Kidney (tissue), 13 donors: ENCODE measurements at regions not wholly inside any gene's neighbourhood (a gene's known extent, or its start where the extent isn't known, plus 50 kb on each side); places are given as distances from the start of the nearest gene placed in this dataset.

ENCODE experiments used
- DNase-seq, 5 donors: peaks; one replicate each; pipeline ENCODE4 v3.0.0-alpha.2; 2013 to 2020
- FAIRE-seq: peaks from 2 replicates; lab custom pipeline; 2012; peaks lifted over from hg19 to GRCh38; lab: Jason Lieb, UNC
- H3K27ac ChIP-seq, 2 donors: one replicate each; pipeline ENCODE4 v1.7.0; 2013; ENCODE audit warnings: low read depth in 2 of 2, low read length in 2 of 2, inconsistent platforms in 1 of 2
- H3K27me3 ChIP-seq: one replicate; pipeline ENCODE4 v1.7.1; 2013; ENCODE audit warnings: low read length, inconsistent platforms; ENCODE audit not compliant: control insufficient read depth, insufficient read depth
- H3K36me3 ChIP-seq, 3 donors: one replicate each; pipeline versions ENCODE4 v1.7.0 to v1.7.1; 2013; ENCODE audit warnings: low read length in 3 of 3, control low read depth in 1 of 3, inconsistent platforms in 1 of 3; ENCODE audit not compliant: insufficient read depth in 3 of 3, control insufficient read depth in 2 of 3
- H3K4me1 ChIP-seq, 3 donors: one replicate each; pipeline versions ENCODE4 v1.7.0 to v1.7.1; 2013; ENCODE audit warnings: low read length in 3 of 3, inconsistent platforms in 1 of 3, low read depth in 1 of 3; ENCODE audit not compliant: control insufficient read depth in 2 of 3, insufficient read depth in 2 of 3
- H3K4me3 ChIP-seq, 3 donors: one replicate each; pipeline versions ENCODE4 v1.7.0 to v1.8.1; 2013; ENCODE audit warnings: low read length in 3 of 3, control low read depth in 1 of 3, inconsistent platforms in 1 of 3
- H3K9ac ChIP-seq, 3 donors: one replicate each; pipeline versions ENCODE4 v1.7.0 to v1.7.1; 2013; ENCODE audit warnings: low read length in 3 of 3, control low read depth in 1 of 3, inconsistent platforms in 1 of 3
- H3K9me3 ChIP-seq, 3 donors: one replicate each; pipeline versions ENCODE4 v1.7.0 to v1.7.1; 2013; ENCODE audit warnings: low read length in 3 of 3, control low read depth in 1 of 3, inconsistent platforms in 1 of 3; ENCODE audit not compliant: control insufficient read depth in 2 of 3, insufficient read depth in 1 of 3
- CTCF ChIP-seq: IDR thresholded peaks from 3 replicates; pipeline ENCODE4 v1.5.1; 2012; ENCODE audit warnings: mild to moderate bottlenecking, moderate library complexity, borderline replicate concordance; ENCODE audit not compliant: insufficient read depth; ENCODE audit errors: extremely low read depth
- intact Hi-C: fragments of 100-400 bp; cut with DNase I; formaldehyde crosslinking; loops from one replicate; pipeline ENCODE4 v1.11.1; 2022
- donor health status: control.
- donor health status: control.
- donor health status: control.
- donor health status: control.
- donor health status: control.
- donor health status: DM: yes; HTN: yes; CAD: no.
- donor health status: Normal renal cell carcinoma (clear cell type).

GRCh38 chr11:19429108-19429760 is 188.5 kb upstream of the E2F8 start:
- DNase-seq (no peak), FAIRE-seq (no peak)
- Histone ChIP-seq H3K27ac (no peak overlapping the region), H3K9me3 (no peaks in the 10 kb centered on the region), H3K4me1 (no peaks in the 10 kb centered on the region), H3K27me3 (peaks cover 3% of the 10 kb centered on the region), H3K4me3 (no peak overlapping the region), H3K9ac (no peak overlapping the region), H3K36me3 (no peaks in the 10 kb centered on the region)
- intact Hi-C loops, result no loop called here
- TF ChIP-seq CTCF, result no peak

GRCh38 chr11:19428206-19429002 is 187.7 kb upstream of the E2F8 start:
- H3K27ac ChIP-seq, result no peak overlapping the region
- FAIRE-seq, result no peak
- intact Hi-C loops, result no loop called here

GRCh38 chr11:19426756-19427403 is 186.1 kb upstream of the E2F8 start:
- Histone ChIP-seq H3K27ac (no peak overlapping the region), H3K27me3 (peaks cover 3% of the 10 kb centered on the region), H3K4me3 (no peak overlapping the region), H3K36me3 (no peaks in the 10 kb centered on the region), H3K4me1 (peaks cover 0 to 4% (median 0%) of the 10 kb centered on the region in 3 donors), H3K9me3 (no peaks in the 10 kb centered on the region), H3K9ac (no peak overlapping the region)
- intact Hi-C loops, result no loop called here
- TF ChIP-seq CTCF, result no peak
- FAIRE-seq (no peak), DNase-seq (no peak)

More at GRCh38 chr11:19428206-19429002, 187.7 kb upstream of the E2F8 start:
- no peaks in the 10 kb centered on the region for H3K36me3 ChIP-seq
- TF ChIP-seq CTCF, result no peak
- no peak for DNase-seq
- no peaks in the 10 kb centered on the region for H3K4me1 ChIP-seq
- H3K9me3 ChIP-seq, result no peaks in the 10 kb centered on the region
- no peak overlapping the region for H3K4me3 ChIP-seq
- H3K27me3 ChIP-seq, result peaks cover 3% of the 10 kb centered on the region
- H3K9ac ChIP-seq, result no peak overlapping the region
